ENCODE measurements at regions not wholly inside any gene's neighbourhood (a gene's known extent, or its start where the extent isn't known, plus 50 kb on each side); places are given as distances from the start of the nearest gene placed in this dataset.

- Histone ChIP-seq H3K79me2 (ENCODE audit: insufficient read depth) (no peaks in the 10 kb centered on the region), H3K27me3 (replicated peaks; ENCODE audit: insufficient read depth) (no peaks in the 10 kb centered on the region), H3F3A (ENCODE audit: insufficient read depth) (no peaks in the 10 kb centered on the region), H3K36me3 (ENCODE audit: low read depth) (no peaks in the 10 kb centered on the region), H3K9ac (no peak overlapping the region), H2AFZ (no peak overlapping the region), H3K9me3 (ENCODE audit: low read depth) (no peaks in the 10 kb centered on the region), H3K4me1 (ENCODE audit: insufficient read depth) (no peaks in the 10 kb centered on the region), H3K4me2 (ENCODE audit: unreplicated experiment) (no peak overlapping the region), H3K4me3 (no peak overlapping the region), H3K9me2 (ENCODE audit: insufficient read depth) (no peaks in the 10 kb centered on the region), H3K27ac (no peak overlapping the region), H4K20me1 (ENCODE audit: insufficient read depth) (no peaks in the 10 kb centered on the region)
- WGBS, 2 experiments (ENCODE audit: low coverage in 1 of 2, low lambda C conversion rate in 2 of 2, missing lambda C conversion rate in 2 of 2) = 25 to 34% methylated on average over 3 of the region's 3 CpGs
- no peak for TF ChIP-seq EZH2 (IDR thresholded peaks at IDR 0.05; ENCODE audit: insufficient read depth, poor library complexity, severe bottlenecking)
- TF ChIP-seq EZH2phosphoT487 (IDR thresholded peaks at IDR 0.05; ENCODE audit: insufficient read depth, low read depth) = no peak
- DNase-seq = no peak
- in situ Hi-C loops (cut with MboI) = no loop called here
Measured at GRCh38 chr14:97319691-97320090, 522.5 kb downstream of the VRK1 start.

- Histone ChIP-seq H4K20me1 (ENCODE audit: insufficient read depth) (no peaks in the 10 kb centered on the region), H2AFZ (no peak overlapping the region), H3K9me2 (ENCODE audit: insufficient read depth) (no peaks in the 10 kb centered on the region), H3K9me3 (ENCODE audit: low read depth) (no peaks in the 10 kb centered on the region), H3K4me2 (ENCODE audit: unreplicated experiment) (no peak overlapping the region), H3K9ac (no peak overlapping the region), H3F3A (ENCODE audit: insufficient read depth) (no peaks in the 10 kb centered on the region), H3K27ac (no peak overlapping the region), H3K36me3 (ENCODE audit: low read depth) (no peaks in the 10 kb centered on the region), H3K4me3 (no peak overlapping the region), H3K27me3 (replicated peaks; ENCODE audit: insufficient read depth) (no peaks in the 10 kb centered on the region), H3K4me1 (ENCODE audit: insufficient read depth) (no peaks in the 10 kb centered on the region), H3K79me2 (ENCODE audit: insufficient read depth) (no peaks in the 10 kb centered on the region)
- no peak for DNase-seq
- TF ChIP-seq EZH2 (IDR thresholded peaks at IDR 0.05; ENCODE audit: insufficient read depth, poor library complexity, severe bottlenecking) = no peak
- TF ChIP-seq EZH2phosphoT487 (IDR thresholded peaks at IDR 0.05; ENCODE audit: insufficient read depth, low read depth) = no peak
- WGBS, 2 experiments (ENCODE audit: low coverage in 1 of 2, low lambda C conversion rate in 2 of 2, missing lambda C conversion rate in 2 of 2) = 44 to 55% methylated on average over 3 of the region's 3 CpGs
- in situ Hi-C loops (cut with MboI) = no loop called here
Measured at GRCh38 chr14:97328743-97329142, 531.6 kb downstream of the VRK1 start.

GRCh38 chr14:97329701-97330100 lies 532.5 kb downstream of the VRK1 start:
- no peak overlapping the region for H2AFZ ChIP-seq
- WGBS, 2 experiments (ENCODE audit: low coverage in 1 of 2, low lambda C conversion rate in 2 of 2, missing lambda C conversion rate in 2 of 2) = 26 to 37% methylated on average over 2 of the region's 2 CpGs
- H3K79me2 ChIP-seq (ENCODE audit: insufficient read depth) = no peaks in the 10 kb centered on the region
- no peaks in the 10 kb centered on the region for H3K4me1 ChIP-seq (ENCODE audit: insufficient read depth)
- H3F3A ChIP-seq (ENCODE audit: insufficient read depth) = no peaks in the 10 kb centered on the region
- H3K4me3 ChIP-seq = no peak overlapping the region
- no peak for DNase-seq
- H3K27me3 ChIP-seq (replicated peaks; ENCODE audit: insufficient read depth) = no peaks in the 10 kb centered on the region
- no peak for TF ChIP-seq EZH2phosphoT487 (IDR thresholded peaks at IDR 0.05; ENCODE audit: insufficient read depth, low read depth)
- TF ChIP-seq EZH2 (IDR thresholded peaks at IDR 0.05; ENCODE audit: insufficient read depth, poor library complexity, severe bottlenecking) = no peak
- no peaks in the 10 kb centered on the region for H3K9me2 ChIP-seq (ENCODE audit: insufficient read depth)
- H4K20me1 ChIP-seq (ENCODE audit: insufficient read depth) = no peaks in the 10 kb centered on the region
- H3K4me2 ChIP-seq (ENCODE audit: unreplicated experiment) = no peak overlapping the region
- H3K36me3 ChIP-seq (ENCODE audit: low read depth) = no peaks in the 10 kb centered on the region
- no peak overlapping the region for H3K27ac ChIP-seq
- in situ Hi-C loops (cut with MboI) = no loop called here
- H3K9ac ChIP-seq = no peak overlapping the region
- no peaks in the 10 kb centered on the region for H3K9me3 ChIP-seq (ENCODE audit: low read depth)

GRCh38 chr14:97331058-97331457 lies 533.9 kb downstream of the VRK1 start:
- no peaks in the 10 kb centered on the region for H3K4me1 ChIP-seq (ENCODE audit: insufficient read depth)
- no peak overlapping the region for H3K27ac ChIP-seq
- TF ChIP-seq EZH2phosphoT487 (IDR thresholded peaks at IDR 0.05; ENCODE audit: insufficient read depth, low read depth) (no peak), EZH2 (IDR thresholded peaks at IDR 0.05; ENCODE audit: insufficient read depth, poor library complexity, severe bottlenecking) (no peak)
- H3K4me2 ChIP-seq (ENCODE audit: unreplicated experiment) = no peak overlapping the region
- no peak for DNase-seq
- in situ Hi-C loops (cut with MboI) = no loop called here
- no peak overlapping the region for H3K4me3 ChIP-seq
- WGBS, 2 experiments (ENCODE audit: low coverage in 1 of 2, low lambda C conversion rate in 2 of 2, missing lambda C conversion rate in 2 of 2) = 40 to 45% methylated on average over 3 of the region's 3 CpGs
- H4K20me1 ChIP-seq (ENCODE audit: insufficient read depth) = no peaks in the 10 kb centered on the region
- H3K9me3 ChIP-seq (ENCODE audit: low read depth) = no peaks in the 10 kb centered on the region
- H3K27me3 ChIP-seq (replicated peaks; ENCODE audit: insufficient read depth) = no peaks in the 10 kb centered on the region
- H2AFZ ChIP-seq = no peak overlapping the region
- no peaks in the 10 kb centered on the region for H3K9me2 ChIP-seq (ENCODE audit: insufficient read depth)
- H3F3A ChIP-seq (ENCODE audit: insufficient read depth) = no peaks in the 10 kb centered on the region
- H3K36me3 ChIP-seq (ENCODE audit: low read depth) = no peaks in the 10 kb centered on the region
- no peaks in the 10 kb centered on the region for H3K79me2 ChIP-seq (ENCODE audit: insufficient read depth)
- H3K9ac ChIP-seq = no peak overlapping the region

- Histone ChIP-seq H3K27me3 (replicated peaks; ENCODE audit: insufficient read depth) (no peaks in the 10 kb centered on the region), H3F3A (ENCODE audit: insufficient read depth) (no peaks in the 10 kb centered on the region), H3K79me2 (ENCODE audit: insufficient read depth) (no peaks in the 10 kb centered on the region), H3K9me2 (ENCODE audit: insufficient read depth) (no peaks in the 10 kb centered on the region), H4K20me1 (ENCODE audit: insufficient read depth) (no peaks in the 10 kb centered on the region), H3K9ac (no peak overlapping the region), H3K9me3 (ENCODE audit: low read depth) (no peaks in the 10 kb centered on the region), H3K4me1 (ENCODE audit: insufficient read depth) (no peaks in the 10 kb centered on the region), H3K27ac (no peak overlapping the region), H2AFZ (no peak overlapping the region), H3K36me3 (ENCODE audit: low read depth) (no peaks in the 10 kb centered on the region), H3K4me2 (ENCODE audit: unreplicated experiment) (no peak overlapping the region), H3K4me3 (no peak overlapping the region)
- no peak for DNase-seq
- in situ Hi-C loops (cut with MboI) = no loop called here
- 14 to 23% methylated on average over 3 of the region's 3 CpGs for WGBS, 2 experiments (ENCODE audit: low coverage in 1 of 2, low lambda C conversion rate in 2 of 2, missing lambda C conversion rate in 2 of 2)
- TF ChIP-seq EZH2phosphoT487 (IDR thresholded peaks at IDR 0.05; ENCODE audit: insufficient read depth, low read depth) = no peak
Measured at GRCh38 chr14:97331526-97331925, 534.3 kb downstream of the VRK1 start.

Measured in GM23248 (cell line).